Epidermal melanocyte (primary cell): ENCODE measurements at regions not wholly inside any gene's neighbourhood (a gene's known extent, or its start where the extent isn't known, plus 50 kb on each side); places are given as distances from the start of the nearest gene placed in this dataset.

Source experiments
- DNase-seq: peaks from one replicate; pipeline ENCODE4 v3.0.0; 2011; ENCODE audit warnings: low spot score; ENCODE audit not compliant: insufficient read length

DNA sequence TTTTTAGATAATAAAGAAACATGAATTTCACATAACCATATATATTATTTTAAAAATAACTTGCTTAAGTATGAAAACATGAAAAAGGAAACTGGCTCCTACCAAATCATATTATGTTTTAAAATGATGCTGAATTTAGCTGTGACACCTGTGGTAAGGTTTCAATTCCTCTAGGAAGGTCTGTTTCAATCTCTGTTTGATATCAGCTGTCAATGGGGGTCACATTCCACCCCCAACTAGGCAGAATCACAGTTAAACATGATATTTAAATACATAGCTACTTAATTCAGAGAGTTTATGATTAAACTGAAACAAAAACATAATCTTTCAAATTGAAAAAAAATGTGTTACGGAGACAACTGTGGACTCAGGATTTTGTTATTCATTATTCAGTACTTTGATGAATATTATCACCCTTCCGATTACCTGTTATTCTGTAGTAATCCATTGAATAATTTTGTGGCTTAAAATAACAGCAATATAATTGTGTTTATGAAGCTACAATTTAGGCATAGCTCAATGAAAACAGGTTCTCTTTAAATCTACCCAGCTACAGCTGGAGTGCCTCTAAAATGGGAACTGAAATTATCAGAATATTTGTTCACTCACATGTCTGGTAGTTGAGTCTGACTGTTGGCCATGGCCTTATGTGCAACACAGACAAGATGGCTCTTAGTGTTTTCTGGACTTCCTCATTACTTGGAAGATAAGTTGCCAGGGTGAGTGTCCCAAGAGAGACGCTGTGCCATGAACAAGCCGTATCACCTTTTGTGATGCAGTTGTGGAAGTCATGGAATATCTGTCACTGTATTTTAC, 244.6 kb upstream of the ANO3 start:
- no peak for DNase-seq

DNA sequence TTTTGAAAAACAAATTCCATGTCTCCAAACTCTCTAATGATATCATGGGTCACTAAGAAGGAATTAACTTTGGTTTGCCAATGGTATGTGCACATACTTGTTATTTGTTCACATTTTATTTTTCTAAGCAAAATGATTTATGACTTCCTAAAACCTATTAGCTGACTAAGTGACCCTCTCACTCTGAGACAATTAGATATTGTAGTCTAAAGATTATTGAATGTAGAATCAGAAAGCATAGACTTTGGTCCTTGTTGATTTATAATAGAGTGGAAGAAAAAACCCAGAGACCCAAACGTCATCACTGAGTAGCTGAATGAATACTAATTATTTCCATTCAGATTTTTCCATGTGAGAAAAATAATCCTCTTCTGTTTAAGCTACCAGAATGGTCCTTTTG, 243.5 kb upstream of the ANO3 start:
- peak; percentile 23 for DNase-seq

DNA sequence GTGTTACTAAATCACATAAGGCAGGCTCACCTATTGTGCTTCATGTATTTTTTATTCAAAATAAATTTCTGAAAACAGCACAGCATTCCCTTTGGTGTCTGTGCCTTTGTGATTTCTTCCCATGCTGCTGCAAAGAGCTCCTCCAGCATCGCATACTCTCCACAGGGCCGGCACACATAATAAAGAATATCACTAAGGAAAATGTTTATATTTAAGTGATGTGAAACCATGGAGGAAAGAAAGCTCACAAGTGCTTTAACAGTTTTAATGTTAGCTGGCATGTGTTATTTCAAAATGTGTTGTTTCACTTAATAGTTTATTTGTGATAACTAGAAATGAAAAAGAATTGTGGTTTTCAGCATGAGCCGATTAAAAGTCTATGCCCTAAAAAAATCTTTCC, 241.3 kb upstream of the ANO3 start:
- no peak for DNase-seq

DNA sequence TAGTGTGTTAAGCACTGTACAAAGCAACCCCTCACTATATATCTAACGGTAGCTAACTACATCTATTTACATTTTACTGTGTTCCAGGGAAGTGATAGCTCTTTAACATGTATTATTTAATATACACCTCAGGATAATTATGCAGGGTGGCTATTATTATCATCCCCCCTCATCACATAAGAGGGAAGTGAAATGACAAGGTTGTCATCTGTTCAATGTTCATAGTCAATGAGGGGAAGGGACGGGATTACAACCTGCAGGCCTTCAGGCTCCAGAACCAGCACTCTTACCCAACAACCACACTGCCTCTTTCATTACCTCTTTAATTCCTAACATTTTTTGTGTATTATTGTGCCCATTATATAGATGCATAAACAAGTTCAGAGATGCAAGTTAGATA, 238.7 kb upstream of the ANO3 start:
- no peak for DNase-seq

DNA sequence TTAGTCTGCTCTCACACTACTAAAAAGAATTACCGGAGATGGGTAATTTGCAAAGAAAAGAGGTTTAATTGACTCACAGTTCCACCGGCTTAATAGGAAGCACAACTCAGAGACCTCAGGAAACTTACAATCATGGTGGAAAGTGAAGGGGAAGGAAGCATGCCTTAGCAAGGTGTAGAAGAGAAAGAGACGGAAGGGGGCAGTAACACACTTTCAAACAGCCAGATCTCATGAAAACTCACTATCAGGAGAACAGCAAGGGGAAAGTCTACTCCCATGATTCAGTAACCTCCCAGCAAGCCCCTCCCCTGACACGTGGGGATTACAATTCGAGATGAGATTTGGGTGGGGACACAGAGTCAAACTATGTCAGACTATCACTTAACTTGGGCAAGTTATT, 236.6 kb upstream of the ANO3 start:
- no peak for DNase-seq

DNA sequence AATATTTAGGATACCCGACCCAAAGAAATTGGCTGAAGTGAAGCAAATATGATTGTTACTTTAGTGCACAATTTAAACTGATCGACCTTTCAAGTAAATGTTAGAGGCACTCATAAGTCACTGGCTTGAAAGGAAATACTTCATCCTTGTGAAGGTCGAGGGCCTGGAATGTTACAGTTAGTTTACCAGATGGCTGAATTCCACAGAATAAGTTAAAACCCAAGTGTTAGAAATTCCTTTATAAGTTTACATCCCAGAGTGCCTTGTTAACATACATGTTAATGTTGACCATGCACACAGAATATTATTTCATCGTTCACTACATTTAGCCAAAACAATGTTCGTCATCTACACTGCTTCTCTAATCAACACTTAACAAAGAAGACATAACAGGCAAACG, 235.5 kb upstream of the ANO3 start:
- DNase-seq, result no peak

DNA sequence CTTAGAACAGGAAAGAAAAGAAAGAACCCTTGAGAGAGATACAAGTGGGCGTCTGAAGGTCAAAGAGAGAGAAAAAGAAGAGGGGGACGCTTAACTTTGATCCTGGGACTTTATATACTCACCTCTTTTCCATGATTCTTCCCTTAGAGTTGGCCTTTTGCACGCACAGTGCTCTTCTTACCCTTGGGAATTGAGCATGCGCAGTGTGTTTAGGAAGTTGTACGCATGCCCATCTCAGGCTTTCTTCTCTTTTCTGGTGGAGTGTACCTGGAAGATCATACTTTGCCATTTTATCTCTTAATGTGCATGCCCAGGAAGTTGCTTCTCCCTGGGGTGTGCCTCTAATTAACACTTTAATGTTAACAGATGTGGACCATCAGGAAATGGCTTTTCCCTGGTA, 229.6 kb upstream of the ANO3 start:
- no peak for DNase-seq

DNA sequence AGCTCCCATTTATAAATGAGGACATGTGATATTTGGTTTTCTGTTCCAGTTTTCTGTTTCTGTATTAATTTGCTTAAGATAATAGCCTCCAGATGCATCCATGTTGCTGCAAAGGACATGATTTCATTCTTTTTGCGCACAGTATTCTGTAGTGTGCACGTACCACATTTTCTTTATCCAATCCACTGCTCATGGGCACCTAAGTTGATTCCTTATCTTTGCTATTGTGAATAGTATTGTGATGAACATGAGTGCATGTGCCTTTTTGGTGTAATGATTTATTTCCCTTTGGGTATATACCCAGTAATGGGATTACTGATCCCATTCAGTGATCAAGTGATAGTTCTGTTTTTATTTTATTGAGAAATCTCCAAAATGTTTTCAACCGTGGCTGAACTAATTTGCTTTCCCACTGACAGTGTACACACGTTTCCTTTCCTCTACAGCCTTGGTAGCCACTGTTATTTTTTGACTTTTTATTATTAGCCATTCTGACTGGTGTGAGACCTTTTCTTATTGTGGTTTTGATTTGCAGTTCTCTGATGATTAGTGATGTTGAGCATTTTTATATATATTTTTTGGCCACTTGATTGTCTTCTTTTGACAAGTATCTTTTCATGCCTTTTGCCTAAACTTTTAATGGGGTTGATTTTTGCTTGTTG, 226.0 kb upstream of the ANO3 start:
- no peak for DNase-seq

DNA sequence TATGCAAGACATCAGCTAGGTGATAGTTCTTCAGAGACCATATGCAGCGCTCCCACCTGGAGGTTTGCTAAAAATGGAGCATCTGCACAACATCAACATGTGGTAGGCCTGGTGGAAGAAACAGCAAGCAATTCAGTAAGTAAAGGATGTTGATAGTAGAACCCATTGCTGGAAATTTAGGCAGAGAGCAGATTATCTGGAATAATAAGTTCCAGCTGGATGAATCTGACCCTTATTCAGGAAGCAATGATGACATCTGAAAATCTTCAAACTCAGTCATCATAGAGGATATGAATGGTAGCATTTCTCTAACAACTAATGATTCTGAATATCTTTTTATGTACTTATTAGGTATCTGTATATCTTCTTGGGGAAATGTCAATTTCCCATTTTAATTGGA, 225.2 kb upstream of the ANO3 start:
- no peak for DNase-seq

DNA sequence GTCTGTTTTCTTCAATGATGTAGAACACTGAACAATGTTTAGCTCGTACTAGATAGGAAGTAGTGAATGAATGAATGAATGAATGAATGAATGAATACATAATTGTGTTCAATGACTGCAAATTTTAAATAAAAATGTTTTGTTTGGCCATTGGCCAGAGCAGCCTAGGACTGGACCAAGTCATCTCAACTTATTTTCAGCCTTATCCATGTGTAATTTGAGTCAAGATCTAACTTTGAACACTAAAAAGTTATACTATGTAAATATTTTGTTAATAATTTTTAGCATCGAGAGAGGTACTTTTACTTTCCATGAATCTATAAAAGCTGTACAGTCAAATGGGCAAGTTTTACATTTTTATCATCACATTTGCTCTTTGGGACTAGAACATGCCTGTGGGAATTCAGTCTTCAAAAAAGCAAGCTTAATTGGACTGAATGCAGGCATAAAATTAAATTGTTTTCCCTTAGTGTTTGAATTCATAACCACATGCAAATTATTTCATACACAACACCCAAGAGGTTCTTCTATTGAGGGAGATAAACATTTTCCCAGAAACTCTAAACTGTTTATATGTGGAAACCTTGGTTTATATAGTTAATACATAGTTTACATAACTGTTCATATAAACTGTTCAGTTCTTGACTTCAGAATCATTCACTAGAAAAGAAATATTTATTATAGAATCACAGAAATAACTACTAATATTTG, 222.1 kb upstream of the ANO3 start:
- DNase-seq, result no peak

DNA sequence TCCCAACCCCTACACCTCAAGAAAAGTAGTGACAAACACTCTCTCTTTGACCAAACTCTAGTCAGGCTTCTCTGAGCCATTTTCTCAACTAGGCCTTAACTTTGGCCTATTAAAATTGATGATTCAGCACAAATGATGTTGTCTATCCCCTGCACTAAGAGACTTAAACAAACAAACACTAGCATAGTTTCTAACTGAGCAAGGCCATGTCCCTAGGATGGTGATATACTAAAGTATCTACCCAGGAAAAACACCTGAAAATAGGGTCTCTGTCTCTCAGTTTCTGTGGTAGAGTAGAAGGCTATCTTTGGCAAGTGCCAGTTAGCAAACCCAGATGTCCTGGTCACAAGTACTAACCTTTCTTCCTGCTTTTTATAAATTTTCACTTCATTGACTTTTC, 219.7 kb upstream of the ANO3 start:
- DNase-seq, result no peak

DNA sequence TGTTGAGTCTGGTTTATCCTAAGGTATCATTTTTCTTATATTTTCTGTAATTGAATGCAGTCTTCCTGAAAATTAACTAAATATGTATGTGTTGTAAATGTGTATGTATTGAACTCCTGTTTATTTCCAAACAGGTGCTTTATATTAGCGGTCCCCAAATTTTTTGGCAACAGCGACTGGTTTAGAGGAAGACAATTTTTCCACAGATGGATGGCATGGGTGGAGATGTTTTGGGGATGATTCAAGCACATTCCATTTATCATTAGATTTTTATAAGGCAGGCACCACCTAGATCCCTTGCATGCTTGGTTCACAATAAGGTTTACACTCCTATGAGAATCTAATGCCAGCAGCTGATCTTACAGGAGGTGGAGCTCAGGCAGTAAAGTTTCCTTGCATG, 210.5 kb upstream of the ANO3 start:
- DNase-seq, result no peak

DNA sequence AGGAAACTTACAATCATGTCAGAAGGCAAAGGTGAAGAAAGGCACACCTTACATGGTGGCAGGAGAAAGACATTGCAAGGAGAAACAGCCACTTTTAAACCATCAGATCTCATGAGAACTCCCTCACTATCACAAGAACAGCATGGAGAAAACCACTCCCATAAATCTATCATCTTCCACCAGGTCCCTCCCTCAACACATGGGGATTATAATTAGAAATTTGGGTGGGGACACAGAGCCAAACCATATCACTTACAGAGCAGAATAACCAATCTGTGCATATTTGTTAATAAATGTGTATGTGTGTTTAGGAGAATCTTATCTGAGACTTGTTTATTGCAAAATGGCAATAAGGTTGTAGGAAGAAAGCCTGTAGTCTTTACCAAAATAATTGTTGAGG, 205.2 kb upstream of the ANO3 start:
- DNase-seq, result no peak

DNA sequence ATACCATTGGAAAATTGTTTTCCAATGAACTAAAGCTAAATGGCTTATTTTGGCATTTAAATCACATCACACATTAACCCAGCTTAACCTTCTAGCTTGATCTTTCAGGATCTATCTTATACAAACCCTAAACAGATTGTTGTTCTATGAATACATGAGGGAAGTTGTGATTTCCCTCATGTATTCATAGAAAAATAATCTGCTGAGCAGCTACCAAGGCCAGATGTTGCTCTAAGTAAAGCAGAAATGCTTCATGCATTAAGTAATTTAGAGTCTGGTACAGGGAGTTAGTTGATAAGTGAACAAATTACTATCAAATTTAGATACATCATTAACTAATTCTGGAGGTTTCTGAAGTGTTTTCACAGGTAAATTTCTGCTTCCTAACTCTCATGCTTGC, 204.6 kb upstream of the ANO3 start:
- no peak for DNase-seq

DNA sequence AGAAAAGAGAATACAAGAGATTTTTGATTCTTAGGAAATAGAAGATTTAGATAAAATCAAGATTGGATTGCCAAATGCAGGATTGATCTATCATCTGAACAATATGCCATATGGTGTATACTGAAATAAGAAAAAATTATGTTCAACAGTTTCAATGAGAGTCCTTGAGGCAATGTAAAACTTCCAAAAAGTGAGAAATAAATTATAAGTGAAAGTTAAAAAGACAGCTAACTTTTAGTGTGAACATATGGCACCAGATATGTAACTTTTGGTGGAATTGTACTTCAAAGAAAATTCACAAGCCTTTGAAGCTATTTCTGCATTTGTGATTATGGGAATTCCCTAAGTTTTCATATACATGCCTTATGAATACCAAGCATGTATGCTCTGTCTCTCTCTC, 200.5 kb upstream of the ANO3 start:
- no peak for DNase-seq

DNA sequence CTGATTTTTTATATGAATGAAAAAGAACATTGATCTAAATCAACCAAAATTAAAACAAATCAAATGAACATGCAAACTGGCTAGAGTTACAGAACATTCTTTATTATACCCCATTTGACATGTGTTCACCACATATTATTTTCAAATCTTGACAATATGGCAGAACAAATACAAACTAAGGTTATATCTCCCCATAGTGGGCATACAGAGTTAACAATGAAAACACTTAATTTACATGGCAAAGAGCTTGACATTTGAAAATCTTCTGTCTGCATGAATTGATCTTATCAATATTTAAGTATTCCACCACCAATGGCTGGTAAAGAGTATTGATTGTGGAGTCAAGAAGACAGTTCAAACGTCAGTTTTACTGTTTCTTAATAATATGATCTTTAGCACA, 197.9 kb upstream of the ANO3 start:
- no peak for DNase-seq

DNA sequence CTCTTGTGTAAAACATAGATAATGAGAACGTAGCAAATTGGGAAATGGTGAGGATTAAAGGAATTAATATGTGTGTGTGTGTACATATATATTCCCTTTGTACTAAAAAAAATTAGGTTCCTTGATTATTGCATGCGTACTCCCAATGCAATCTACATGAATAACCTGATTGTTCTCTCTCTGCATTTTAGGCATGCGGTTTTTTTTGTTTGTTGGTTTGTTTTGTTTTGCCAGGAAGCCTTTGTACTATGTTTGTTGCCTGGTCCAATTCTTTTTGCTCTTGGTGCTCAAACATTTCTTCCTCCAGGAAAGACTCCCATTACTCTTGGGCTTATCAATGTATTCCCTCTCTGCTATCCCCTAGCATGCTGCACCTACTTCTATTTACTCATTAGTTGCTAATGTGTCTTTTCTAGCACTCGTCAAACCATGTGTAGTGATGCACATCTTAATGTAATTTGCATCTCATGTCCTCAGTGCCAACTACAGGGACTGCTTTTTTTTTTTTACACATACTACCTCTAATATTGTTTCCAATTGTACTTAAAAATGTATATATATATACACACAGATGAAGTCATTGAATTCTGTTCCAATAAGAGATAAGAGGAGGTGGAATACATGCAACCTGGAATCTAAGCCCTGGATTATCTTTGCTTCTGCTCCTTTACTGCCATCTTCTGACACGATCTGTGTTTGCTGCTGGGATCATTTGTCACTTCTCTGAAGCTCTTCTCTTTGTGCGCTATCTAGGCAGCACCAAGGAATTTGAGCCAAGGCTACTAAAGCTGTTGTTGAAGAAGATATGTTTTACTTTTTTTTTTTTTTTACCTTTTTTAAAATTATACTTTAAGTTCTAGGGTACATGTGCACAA, 197.2 kb upstream of the ANO3 start:
- DNase-seq, result no peak

DNA sequence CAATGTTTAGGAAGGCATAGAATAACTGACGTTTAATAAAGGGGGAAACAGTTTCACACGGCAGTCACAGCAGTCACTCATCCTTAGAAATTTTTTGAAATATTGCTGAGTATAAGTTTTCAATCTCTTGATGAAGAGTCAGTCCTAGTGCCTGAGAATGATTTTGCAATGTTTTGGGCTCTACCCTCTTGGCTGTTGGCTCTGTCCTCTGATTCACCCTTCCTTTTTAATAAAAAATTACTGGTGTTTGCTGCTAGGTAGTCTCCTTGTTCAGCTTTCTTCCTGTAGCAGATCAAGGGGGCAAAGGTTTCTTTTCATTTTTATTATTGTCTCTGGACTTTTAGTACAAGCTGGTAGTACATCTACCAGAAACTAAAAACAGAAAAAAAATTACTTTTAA, 194.3 kb upstream of the ANO3 start:
- no peak for DNase-seq

DNA sequence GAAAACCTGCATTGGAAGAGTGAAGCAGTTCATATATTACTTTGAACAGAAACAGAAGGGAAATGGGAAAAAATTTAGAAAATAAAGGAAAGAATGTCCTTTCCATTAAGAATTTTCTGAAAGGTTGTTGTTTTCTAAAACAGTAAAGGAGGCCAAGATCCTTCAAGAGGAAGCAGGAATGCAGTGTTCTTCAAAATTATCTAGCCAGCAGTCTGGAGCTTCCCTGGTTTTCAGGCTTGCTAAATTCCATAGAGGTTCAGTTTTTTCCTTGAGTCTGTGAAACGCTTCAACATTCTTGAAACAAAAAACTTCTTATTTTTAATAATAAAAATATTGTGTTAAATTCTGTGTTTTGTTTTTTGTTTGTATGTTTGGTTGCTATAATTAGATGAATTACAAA, 189.0 kb upstream of the ANO3 start:
- no peak for DNase-seq

DNA sequence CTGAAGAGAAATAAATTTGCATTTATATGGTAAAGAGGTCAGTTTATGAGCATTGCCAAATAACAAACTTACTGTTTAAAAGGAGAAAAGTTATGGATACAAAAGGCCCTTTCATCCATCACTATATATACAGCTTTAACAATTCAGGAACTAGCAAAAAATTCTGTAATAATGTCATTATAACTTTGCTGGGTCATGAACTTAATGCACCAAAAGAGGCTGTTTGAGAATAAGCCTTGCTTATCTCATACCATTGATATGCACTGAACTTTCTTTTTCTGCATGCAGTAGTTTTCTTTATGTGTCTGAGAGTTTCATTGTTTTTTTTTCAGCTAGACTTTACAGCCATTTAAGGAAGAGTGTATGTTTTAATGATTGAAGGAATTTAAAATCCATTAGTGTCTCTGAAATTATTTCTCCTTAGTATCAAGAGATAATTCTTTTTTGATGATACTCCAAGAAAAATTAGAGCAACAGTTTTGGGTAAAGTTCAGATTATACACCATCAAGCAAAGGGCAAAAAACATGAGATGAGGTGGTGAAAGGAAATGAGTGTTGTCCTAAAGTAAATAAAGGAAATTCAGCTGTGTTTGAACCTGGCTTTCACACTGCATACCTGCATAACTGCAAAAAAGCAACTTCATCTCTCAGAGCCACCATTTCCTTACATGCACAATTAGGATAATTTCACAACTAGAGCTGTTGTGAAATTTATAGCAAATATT, 188.2 kb upstream of the ANO3 start:
- DNase-seq, result no peak

DNA sequence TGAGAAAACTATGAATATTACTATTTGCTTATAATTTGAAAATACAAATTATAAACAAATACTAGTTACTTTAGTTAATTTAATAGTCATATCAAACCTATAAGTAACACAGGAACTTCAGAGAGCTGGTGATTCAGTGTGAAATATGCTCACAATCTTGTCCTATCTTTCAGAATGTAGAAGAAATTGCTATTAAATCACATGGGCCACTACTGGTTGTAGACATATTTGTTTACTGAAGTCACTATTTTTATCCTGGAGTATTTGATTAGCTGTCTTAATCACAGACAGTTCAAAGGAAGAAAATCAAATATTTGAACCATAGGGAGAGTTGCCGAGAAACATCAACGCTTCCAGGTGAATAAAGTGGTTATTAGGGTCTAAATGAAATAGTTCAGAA, 187.6 kb upstream of the ANO3 start:
- DNase-seq, result no peak
